AG08396 (cell line): ENCODE measurements at regions not wholly inside any gene's neighbourhood (a gene's known extent, or its start where the extent isn't known, plus 50 kb on each side); places are given as distances from the start of the nearest gene placed in this dataset.

Source experiments
- DNase-seq: peaks from one replicate; pipeline ENCODE4 v3.0.0; 2012; ENCODE audit warnings: low spot score, mixed read lengths

GRCh38 chr20:36824142-36824940 is 50.8 kb upstream of the DSN1 start:
- peak; percentile 31 for DNase-seq

GRCh38 chr20:36825385-36826104 is 50.4 kb upstream of the TLDC2 start:
- DNase-seq, result no peak
